ENCODE measurements at regions not wholly inside any gene's neighbourhood (a gene's known extent, or its start where the extent isn't known, plus 50 kb on each side); places are given as distances from the start of the nearest gene placed in this dataset.

- Histone ChIP-seq H3K4me1 (ENCODE audit: control insufficient read depth in 1 of 2, insufficient read depth in 2 of 2, low read length in 2 of 2) (no peaks in the 10 kb centered on the region), H2AFZ (ENCODE audit: insufficient read depth, low read depth, low read length, poor library complexity, severe bottlenecking) (no peak overlapping the region), H3K4me3 (replicated peaks in 1 of 3; ENCODE audit: low read depth in 2 of 3, low read length in 3 of 3) (no peak overlapping the region), H3K79me2 (ENCODE audit: insufficient read depth, low read length) (no peaks in the 10 kb centered on the region), H3K9me3 (replicated peaks in 1 of 2; ENCODE audit: control insufficient read depth in 1 of 2, insufficient read depth in 1 of 2, low read length in 2 of 2) (no peaks in the 10 kb centered on the region), H3K36me3 (replicated peaks in 1 of 2; ENCODE audit: control insufficient read depth in 1 of 2, insufficient read depth in 2 of 2, low read length in 2 of 2) (no peaks in the 10 kb centered on the region), H3K4me2 (replicated peaks; ENCODE audit: extremely low read depth, low read length, poor library complexity, severe bottlenecking) (no peak overlapping the region), H3K27ac (ENCODE audit: low read depth in 1 of 2, low read length in 2 of 2) (no peak overlapping the region), H3K9ac (ENCODE audit: insufficient read depth, low read length, poor library complexity, severe bottlenecking) (no peak overlapping the region), H4K20me1 (ENCODE audit: insufficient read depth, low read length) (no peaks in the 10 kb centered on the region), H3K27me3 (ENCODE audit: control insufficient read depth in 2 of 2, insufficient read depth in 2 of 2, low read length in 2 of 2) (no peaks in the 10 kb centered on the region)
- Mint-ChIP-seq H3K27me3 (ENCODE audit: low read depth in 3 of 3) (peaks cover 0 to 2% (median 0%) of the 10 kb centered on the region in 3 donors), H3K27ac (no peak overlapping the region), H3K36me3 (no peaks in the 10 kb centered on the region), H3K9me3 (peaks cover 0 to 5% (median 3%) of the 10 kb centered on the region in 7 donors), H3K4me3 (no peak overlapping the region), H3K4me1 (peaks cover 4% of the 10 kb centered on the region)
- no peak for DNase-seq
- TF ChIP-seq, protein P1, sequence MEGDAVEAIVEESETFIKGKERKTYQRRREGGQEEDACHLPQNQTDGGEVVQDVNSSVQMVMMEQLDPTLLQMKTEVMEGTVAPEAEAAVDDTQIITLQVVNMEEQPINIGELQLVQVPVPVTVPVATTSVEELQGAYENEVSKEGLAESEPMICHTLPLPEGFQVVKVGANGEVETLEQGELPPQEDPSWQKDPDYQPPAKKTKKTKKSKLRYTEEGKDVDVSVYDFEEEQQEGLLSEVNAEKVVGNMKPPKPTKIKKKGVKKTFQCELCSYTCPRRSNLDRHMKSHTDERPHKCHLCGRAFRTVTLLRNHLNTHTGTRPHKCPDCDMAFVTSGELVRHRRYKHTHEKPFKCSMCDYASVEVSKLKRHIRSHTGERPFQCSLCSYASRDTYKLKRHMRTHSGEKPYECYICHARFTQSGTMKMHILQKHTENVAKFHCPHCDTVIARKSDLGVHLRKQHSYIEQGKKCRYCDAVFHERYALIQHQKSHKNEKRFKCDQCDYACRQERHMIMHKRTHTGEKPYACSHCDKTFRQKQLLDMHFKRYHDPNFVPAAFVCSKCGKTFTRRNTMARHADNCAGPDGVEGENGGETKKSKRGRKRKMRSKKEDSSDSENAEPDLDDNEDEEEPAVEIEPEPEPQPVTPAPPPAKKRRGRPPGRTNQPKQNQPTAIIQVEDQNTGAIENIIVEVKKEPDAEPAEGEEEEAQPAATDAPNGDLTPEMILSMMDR (IDR thresholded peaks at IDR 0.05): no peak
- no CpG with 5 or more reads among the region's 1 CpG for WGBS (ENCODE audit: insufficient coverage)
- intact Hi-C loops (cut with micrococcal nuclease): no loop called here
Observed at GRCh38 chr4:104907991-104908390, 238.7 kb upstream of the TET2 start.

DNA sequence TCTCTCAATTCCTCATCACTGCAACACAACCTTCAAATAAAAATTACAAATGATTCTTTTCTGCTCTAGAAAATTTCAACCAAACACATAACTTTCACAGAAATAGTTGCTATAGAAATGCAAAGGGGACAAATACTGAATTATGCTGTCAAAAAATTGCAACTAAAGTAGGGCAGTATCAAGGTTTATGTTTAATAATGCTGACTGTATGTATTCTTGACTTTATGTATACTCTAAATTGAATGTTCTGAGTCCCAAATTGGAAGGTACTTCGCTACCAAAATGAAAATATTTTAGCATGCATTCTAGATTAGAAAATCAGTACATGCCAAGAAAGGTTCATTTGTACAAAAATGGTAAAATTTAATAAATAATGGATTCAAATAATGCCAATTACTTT, 237.3 kb upstream of the TET2 start:
- Histone ChIP-seq H3K27ac (ENCODE audit: low read depth in 1 of 2, low read length in 2 of 2) (no peak overlapping the region), H3K9me3 (replicated peaks in 1 of 2; ENCODE audit: control insufficient read depth in 1 of 2, insufficient read depth in 1 of 2, low read length in 2 of 2) (no peaks in the 10 kb centered on the region), H3K4me3 (replicated peaks in 1 of 3; ENCODE audit: low read depth in 2 of 3, low read length in 3 of 3) (no peak overlapping the region), H3K9ac (ENCODE audit: insufficient read depth, low read length, poor library complexity, severe bottlenecking) (no peak overlapping the region), H2AFZ (ENCODE audit: insufficient read depth, low read depth, low read length, poor library complexity, severe bottlenecking) (no peak overlapping the region), H3K4me1 (ENCODE audit: control insufficient read depth in 1 of 2, insufficient read depth in 2 of 2, low read length in 2 of 2) (no peaks in the 10 kb centered on the region), H3K36me3 (replicated peaks in 1 of 2; ENCODE audit: control insufficient read depth in 1 of 2, insufficient read depth in 2 of 2, low read length in 2 of 2) (no peaks in the 10 kb centered on the region), H3K27me3 (ENCODE audit: control insufficient read depth in 2 of 2, insufficient read depth in 2 of 2, low read length in 2 of 2) (no peaks in the 10 kb centered on the region), H4K20me1 (ENCODE audit: insufficient read depth, low read length) (no peaks in the 10 kb centered on the region), H3K79me2 (ENCODE audit: insufficient read depth, low read length) (no peaks in the 10 kb centered on the region), H3K4me2 (replicated peaks; ENCODE audit: extremely low read depth, low read length, poor library complexity, severe bottlenecking) (no peak overlapping the region)
- WGBS (ENCODE audit: insufficient coverage): no CpG with 5 or more reads among the region's 1 CpG
- no peak for DNase-seq
- Mint-ChIP-seq H3K27me3 (ENCODE audit: low read depth in 3 of 3) (peaks cover 0 to 2% (median 0%) of the 10 kb centered on the region in 3 donors), H3K27ac (no peak overlapping the region), H3K4me1 (peaks cover 4% of the 10 kb centered on the region), H3K36me3 (no peaks in the 10 kb centered on the region), H3K9me3 (peaks cover 0 to 5% (median 0%) of the 10 kb centered on the region in 7 donors), H3K4me3 (no peak overlapping the region)
- TF ChIP-seq, protein P1 (IDR thresholded peaks at IDR 0.05): no peak
- intact Hi-C loops (cut with micrococcal nuclease): no loop called here
